Amniotic epithelial cell (primary cell): ENCODE measurements at regions not wholly inside any gene's neighbourhood (a gene's known extent, or its start where the extent isn't known, plus 50 kb on each side); places are given as distances from the start of the nearest gene placed in this dataset.

Source experiments
- DNase-seq: peaks from one replicate; pipeline ENCODE4 v3.0.0-alpha.2; 2010; ENCODE audit warnings: low read depth

DNA sequence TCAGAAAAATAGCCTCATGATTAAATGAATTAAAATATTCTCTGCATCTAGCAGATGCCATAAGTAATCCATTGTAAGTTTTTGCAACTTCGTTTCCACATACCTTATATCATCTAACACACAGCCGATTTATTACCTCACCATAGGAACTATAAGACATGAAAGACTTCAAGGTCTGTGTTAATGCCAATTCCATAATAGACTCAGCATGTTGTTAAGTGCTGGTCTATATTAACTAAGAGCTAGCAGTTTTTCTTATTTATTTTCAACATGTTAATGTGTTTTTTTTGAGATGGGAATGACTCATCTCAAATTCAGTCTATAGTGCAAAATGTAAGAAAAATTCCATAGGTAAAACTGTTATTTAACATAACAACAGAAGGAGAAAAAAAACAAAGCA lies 243.9 kb upstream of the GULP1 start:
- DNase-seq, result no peak

DNA sequence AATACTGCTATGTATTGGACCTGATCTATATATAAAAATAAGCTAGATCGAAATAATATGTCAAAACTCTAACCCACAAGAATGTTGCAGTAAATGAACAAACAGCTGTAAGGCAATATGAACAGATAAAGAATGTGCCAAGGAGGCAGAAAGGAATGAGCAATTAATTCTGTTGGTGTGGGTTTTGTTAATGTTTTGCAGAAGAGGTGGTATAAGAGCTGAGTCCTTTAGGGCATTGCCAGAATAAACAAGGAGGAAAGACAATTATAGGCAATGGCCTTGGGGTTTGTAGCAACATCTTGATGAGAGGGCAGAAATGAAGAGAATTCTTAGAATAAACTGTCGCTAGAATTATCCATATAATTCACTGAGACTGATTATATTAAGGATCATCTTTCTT lies 240.9 kb upstream of the GULP1 start:
- DNase-seq, result peak; percentile 41

GRCh38 chr2:188051706-188052105 lies 240.0 kb upstream of the GULP1 start:
- DNase-seq, result peak; percentile 12

DNA sequence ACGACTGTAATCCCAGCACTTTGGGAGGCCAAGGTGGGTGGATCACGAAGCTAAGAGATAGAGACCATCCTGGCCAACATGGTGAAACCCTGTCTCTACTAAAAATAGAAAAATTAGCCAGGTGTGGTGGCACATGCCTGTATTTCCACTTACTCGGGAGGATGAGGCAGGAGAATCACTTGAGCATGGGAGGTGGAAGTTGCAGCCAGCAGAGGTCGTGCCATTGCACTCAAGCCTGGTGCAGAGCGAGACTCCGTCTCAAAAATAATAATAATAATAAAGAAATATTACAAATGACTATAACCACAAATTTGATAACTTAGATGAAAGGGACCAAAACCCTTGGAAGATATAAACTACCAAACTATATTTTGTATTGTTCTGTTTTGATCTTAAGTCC lies 226.3 kb upstream of the GULP1 start:
- no peak for DNase-seq

DNA sequence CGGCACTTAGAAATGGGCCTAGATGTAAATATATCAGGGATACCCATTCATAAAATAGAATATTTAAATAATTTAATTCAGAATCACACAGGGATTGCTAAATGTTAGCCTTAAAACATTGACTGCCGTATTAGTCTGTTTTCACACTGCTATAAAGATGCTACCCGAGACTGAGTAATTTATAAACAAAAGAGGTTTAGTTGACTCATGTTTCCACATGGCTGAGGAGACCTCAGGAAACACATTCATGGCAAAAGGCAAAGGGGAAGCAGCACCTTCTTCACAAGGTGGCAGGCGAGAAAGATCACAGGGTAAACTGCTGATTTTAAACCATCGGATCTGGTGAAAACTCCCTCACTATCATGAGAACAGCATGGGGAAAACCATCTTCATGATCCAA lies 223.6 kb upstream of the GULP1 start:
- DNase-seq, result peak; percentile 30

DNA sequence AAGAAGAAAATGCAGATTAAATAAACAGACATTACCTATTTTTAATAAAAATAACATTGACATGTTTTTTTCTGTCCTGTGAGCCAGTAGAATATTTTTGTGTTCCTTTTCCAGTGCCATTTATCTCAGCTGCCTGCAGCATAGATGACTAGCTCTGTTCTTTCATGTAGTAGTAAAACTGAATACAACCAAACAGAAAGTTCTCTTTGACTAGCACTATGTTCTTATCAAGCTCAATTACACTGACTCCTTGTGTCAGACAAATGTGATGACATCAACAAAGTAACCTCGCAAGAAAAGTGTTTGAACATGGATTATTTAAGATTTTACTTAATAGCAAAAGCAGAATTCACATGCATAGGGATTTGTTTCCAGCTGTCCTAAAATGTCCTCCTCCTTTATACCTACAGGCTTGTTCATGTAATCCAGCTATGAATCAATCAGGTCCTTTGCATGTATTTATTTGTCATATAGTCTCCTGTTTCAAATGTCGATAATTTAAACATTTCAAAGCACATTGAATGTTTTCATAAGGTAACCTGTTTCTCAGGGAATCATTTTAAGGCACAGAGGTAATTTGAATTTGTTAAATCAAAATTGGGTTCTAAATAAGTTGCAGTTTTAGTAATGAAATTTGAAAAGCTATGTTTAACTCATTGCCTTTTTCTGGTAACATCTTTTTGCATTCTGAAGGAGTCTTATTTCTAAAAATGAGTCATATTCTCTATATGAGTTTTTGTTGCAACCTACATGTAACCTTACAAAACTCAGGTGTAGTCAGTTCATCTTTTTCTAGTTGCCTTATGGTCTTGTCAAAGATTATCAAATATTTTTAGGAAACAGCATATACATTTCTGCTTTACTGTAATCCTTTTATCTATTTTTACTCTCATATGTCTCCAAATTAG lies 215.3 kb upstream of the GULP1 start:
- peak; percentile 20 for DNase-seq

GRCh38 chr2:188077757-188078156 lies 213.9 kb upstream of the GULP1 start:
- no peak for DNase-seq

GRCh38 chr2:188078534-188078933 lies 213.1 kb upstream of the GULP1 start:
- no peak for DNase-seq

DNA sequence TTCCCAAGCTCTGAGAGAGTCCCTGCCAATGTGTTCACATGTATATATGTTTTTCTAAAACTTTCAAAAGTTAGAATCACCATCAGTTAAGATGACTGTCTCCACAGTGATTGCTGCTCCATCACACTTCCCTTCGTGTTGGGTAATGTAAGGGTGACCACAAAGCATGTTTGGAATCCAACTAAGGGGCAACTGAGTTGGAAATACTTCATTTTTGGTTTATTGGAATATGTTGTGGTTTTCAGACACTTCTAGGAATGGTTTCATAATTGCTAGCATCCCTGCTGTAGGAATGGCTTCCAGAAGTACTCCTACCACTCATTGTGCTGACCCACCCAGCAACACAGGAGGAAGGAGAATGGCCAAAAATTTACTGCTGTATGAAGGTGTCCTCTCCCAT lies 212.5 kb upstream of the GULP1 start:
- peak; percentile 90 for DNase-seq

DNA sequence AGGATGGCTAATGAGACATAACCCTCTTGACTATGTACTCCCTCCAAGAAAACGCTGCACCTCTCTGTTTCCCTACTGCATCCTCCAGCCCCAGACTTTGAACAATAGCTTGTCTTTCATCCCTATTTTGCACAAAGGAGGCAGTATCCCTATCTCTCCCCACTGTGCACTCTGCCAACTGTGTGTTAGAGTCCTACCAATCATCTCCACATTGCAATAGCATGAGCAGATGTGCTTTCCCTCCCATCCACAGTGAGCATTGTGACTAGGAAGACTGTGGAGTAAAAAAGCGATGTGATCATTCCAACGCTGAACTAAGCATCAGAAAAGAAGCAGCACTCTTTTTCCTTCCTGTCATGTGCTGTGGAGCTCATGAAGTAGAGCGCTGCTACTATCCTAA lies 206.3 kb upstream of the GULP1 start:
- no peak for DNase-seq

DNA sequence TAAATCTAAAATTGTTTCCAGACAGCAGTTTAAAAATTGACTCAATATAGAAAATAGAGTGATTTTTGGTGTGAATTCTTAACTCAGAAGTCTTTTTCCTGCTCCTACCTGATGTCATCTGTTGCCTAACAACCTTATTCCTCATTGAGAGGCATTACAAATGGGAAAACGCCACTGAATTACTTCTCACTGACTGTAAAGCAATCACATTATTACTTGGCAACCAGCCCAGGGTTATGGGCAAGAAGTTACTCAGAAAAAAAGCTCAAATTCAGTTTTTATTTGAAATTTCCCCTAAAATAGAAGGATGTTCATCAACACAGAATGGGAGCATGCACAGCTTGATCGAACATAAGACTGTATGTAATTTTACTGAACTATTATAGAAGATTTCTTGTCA lies 201.8 kb upstream of the GULP1 start:
- no peak for DNase-seq

GRCh38 chr2:188091220-188091619 lies 200.5 kb upstream of the GULP1 start:
- no peak for DNase-seq

DNA sequence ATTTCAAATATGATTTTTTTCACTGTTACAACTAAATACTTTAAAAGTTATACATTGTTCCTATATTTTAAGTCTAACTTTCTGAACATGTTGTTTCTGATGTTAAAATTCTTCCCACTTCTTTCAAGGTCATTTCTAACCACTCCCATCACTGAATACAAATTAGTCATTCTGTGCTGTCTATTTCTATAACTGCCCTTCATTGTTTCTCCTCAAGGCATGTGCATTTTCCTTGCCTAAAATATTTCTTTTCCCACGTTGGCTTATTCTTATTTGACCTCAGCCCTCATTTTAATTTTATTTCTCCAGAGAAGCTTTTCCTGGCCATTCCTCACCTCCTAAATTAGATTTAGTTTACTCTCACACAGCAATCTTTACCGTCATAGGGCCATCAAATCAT lies 198.9 kb upstream of the GULP1 start:
- no peak for DNase-seq

GRCh38 chr2:188096910-188097309 lies 194.8 kb upstream of the GULP1 start:
- no peak for DNase-seq

- DNase-seq, result no peak
Observed at GRCh38 chr2:188102881-188103280, 188.8 kb upstream of the GULP1 start.

- peak; percentile 88 for DNase-seq
Observed at GRCh38 chr2:188114014-188114413, 177.7 kb upstream of the GULP1 start.

- peak; percentile 19 for DNase-seq
Observed at GRCh38 chr2:188117706-188118105, 174.0 kb upstream of the GULP1 start.

- no peak for DNase-seq
Observed at GRCh38 chr2:188118431-188118830, 173.2 kb upstream of the GULP1 start.

- DNase-seq, result no peak
Observed at GRCh38 chr2:188119112-188119838, 172.4 kb upstream of the GULP1 start.

DNA sequence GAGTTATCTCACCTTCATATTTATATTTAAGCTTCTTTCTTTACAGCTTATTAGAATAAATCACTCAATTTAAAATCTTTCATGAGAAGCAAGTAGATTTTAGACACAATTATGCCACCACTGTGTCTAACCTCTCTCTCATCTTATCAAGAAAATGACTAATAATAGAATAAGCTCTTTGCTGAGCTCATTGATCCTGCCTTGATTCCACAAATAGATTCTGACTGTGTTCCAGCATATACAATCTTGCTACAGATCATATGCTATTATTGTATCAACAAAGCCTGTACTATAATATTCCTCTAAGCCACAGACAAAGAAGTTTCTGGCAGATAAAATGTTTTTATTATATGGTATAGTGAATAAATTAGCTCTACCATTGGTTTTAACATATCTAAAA lies 168.7 kb upstream of the GULP1 start:
- DNase-seq, result no peak

GRCh38 chr2:188129677-188130076 lies 162.0 kb upstream of the GULP1 start:
- DNase-seq, result no peak

GRCh38 chr2:188130317-188130716 lies 161.4 kb upstream of the GULP1 start:
- DNase-seq, result no peak

- no peak for DNase-seq
Observed at GRCh38 chr2:188131281-188131680, 160.4 kb upstream of the GULP1 start.
